HEK293 (cell line): ENCODE measurements at regions not wholly inside any gene's neighbourhood (a gene's known extent, or its start where the extent isn't known, plus 50 kb on each side); places are given as distances from the start of the nearest gene placed in this dataset.

Experiments used
- ELK4 ChIP-seq: IDR thresholded peaks from 2 replicates; pipeline ENCODE4 v1.6.1; 2011; ENCODE audit warnings: mild to moderate bottlenecking, low read depth, low read length, borderline replicate concordance
- PRDM1 ChIP-seq: fragments of 450-650 bp; formaldehyde crosslinking; IDR thresholded peaks from 2 replicates; pipeline ENCODE4; 2016; ENCODE audit warnings: missing biosample characterization, missing genetic modification characterization
- REST ChIP-seq: fragments of 450-650 bp; formaldehyde crosslinking; IDR thresholded peaks from 2 replicates; pipeline ENCODE4 v1.5.1; 2016; ENCODE audit warnings: missing biosample characterization, missing genetic modification characterization
- YY1 ChIP-seq: fragments of 450-650 bp; formaldehyde crosslinking; IDR thresholded peaks from 2 replicates; pipeline ENCODE4 v1.5.1; 2018; ENCODE audit warnings: missing biosample characterization, missing genetic modification characterization
- ZBTB49 ChIP-seq: fragments of 450-650 bp; formaldehyde crosslinking; IDR thresholded peaks from 2 replicates; pipeline ENCODE4 v1.5.1; 2016; ENCODE audit warnings: missing biosample characterization, missing genetic modification characterization, low read depth
- ZNF23 ChIP-seq: fragments of 450-650 bp; formaldehyde crosslinking; IDR thresholded peaks from 2 replicates; pipeline ENCODE4 v1.5.1; 2016; ENCODE audit warnings: missing biosample characterization, missing genetic modification characterization, borderline replicate concordance
- ZNF274 ChIP-seq, 2 experiments: fragments of 200-500 bp in 1 of 2; fragments of 450-650 bp in 1 of 2; sonication (Bioruptor generic) in 1 of 2; formaldehyde crosslinking in 1 of 2; IDR thresholded peaks; 2 replicates each; pipeline versions ENCODE4 v1.5.1 to v1.6.1; 2014 to 2016; ENCODE audit warnings: borderline replicate concordance in 1 of 2, inconsistent platforms in 1 of 2, low read length in 1 of 2, missing biosample characterization in 1 of 2, missing genetic modification characterization in 1 of 2
- ZNF311 ChIP-seq: fragments of 450-650 bp; formaldehyde crosslinking; IDR thresholded peaks from 2 replicates; pipeline ENCODE4 v1.5.1; 2017; ENCODE audit warnings: missing biosample characterization, missing genetic modification characterization, borderline replicate concordance
- ZNF391 ChIP-seq: fragments of 450-650 bp; formaldehyde crosslinking; IDR thresholded peaks from 2 replicates; pipeline ENCODE4 v1.5.1; 2016; ENCODE audit warnings: low read depth, missing biosample characterization, missing genetic modification characterization, borderline replicate concordance
- ZNF529 ChIP-seq: fragments of 450-650 bp; formaldehyde crosslinking; IDR thresholded peaks from 2 replicates; pipeline ENCODE4 v1.5.1; 2017; ENCODE audit warnings: missing genetic modification characterization, missing biosample characterization; ENCODE audit not compliant: insufficient replicate concordance
- ZNF544 ChIP-seq: fragments of 450-650 bp; formaldehyde crosslinking; IDR thresholded peaks from 2 replicates; pipeline ENCODE4 v1.5.0; 2017; ENCODE audit warnings: missing biosample characterization, missing genetic modification characterization
- ZNF704 ChIP-seq: fragments of 450-650 bp; formaldehyde crosslinking; IDR thresholded peaks from 2 replicates; pipeline ENCODE4 v1.5.1; 2016; ENCODE audit warnings: missing biosample characterization, missing genetic modification characterization
- ZNF747 ChIP-seq: fragments of 450-650 bp; formaldehyde crosslinking; IDR thresholded peaks from 2 replicates; pipeline ENCODE4 v1.5.1; 2016; ENCODE audit warnings: missing biosample characterization, missing genetic modification characterization
- TF ChIP-seq, protein P1 (sequence below): fragments of 450-650 bp; formaldehyde crosslinking; IDR thresholded peaks from 2 replicates; pipeline ENCODE4 v1.5.1; 2016; ENCODE audit warnings: missing biosample characterization, missing genetic modification characterization

GRCh38 chr4:66071911-66072310, 401.6 kb upstream of the EPHA5 start:
- TF ChIP-seq ZNF274 (IDR thresholded peaks at IDR 0.05; ENCODE audit: low read length) (no peak), ZNF274 (tag by site-specific recombination; IDR thresholded peaks at IDR 0.05; ENCODE audit: borderline replicate concordance) (no peak), YY1 (tag by site-specific recombination) (no peak), ZNF704 (tag by site-specific recombination) (no peak), ELK4 (no peak), PRDM1 (no peak), ZNF544 (tag by site-specific recombination) (no peak), ZNF311 (tag by site-specific recombination) (no peak), ZBTB49 (no peak), ZNF747 (no peak), ZNF529 (tag by site-specific recombination) (no peak), ZNF391 (tag by site-specific recombination) (no peak), ZNF23 (tag by site-specific recombination) (no peak), REST (tag by site-specific recombination) (no peak)
- TF ChIP-seq, protein P1, sequence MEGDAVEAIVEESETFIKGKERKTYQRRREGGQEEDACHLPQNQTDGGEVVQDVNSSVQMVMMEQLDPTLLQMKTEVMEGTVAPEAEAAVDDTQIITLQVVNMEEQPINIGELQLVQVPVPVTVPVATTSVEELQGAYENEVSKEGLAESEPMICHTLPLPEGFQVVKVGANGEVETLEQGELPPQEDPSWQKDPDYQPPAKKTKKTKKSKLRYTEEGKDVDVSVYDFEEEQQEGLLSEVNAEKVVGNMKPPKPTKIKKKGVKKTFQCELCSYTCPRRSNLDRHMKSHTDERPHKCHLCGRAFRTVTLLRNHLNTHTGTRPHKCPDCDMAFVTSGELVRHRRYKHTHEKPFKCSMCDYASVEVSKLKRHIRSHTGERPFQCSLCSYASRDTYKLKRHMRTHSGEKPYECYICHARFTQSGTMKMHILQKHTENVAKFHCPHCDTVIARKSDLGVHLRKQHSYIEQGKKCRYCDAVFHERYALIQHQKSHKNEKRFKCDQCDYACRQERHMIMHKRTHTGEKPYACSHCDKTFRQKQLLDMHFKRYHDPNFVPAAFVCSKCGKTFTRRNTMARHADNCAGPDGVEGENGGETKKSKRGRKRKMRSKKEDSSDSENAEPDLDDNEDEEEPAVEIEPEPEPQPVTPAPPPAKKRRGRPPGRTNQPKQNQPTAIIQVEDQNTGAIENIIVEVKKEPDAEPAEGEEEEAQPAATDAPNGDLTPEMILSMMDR (tag by site-specific recombination) = no peak
